ENCODE measurements at regions not wholly inside any gene's neighbourhood (a gene's known extent, or its start where the extent isn't known, plus 50 kb on each side); places are given as distances from the start of the nearest gene placed in this dataset.

GRCh38 chr7:91515961-91516360, 251.7 kb downstream of the FZD1 start:
- H3K9me3 ChIP-seq = no peaks in the 10 kb centered on the region
- no peaks in the 10 kb centered on the region for H3K27me3 ChIP-seq
- intact Hi-C loops (cut with DNase I; ENCODE audit: low total_unique reads) = no loop called here
- H3K36me3 ChIP-seq = no peaks in the 10 kb centered on the region
- no peaks in the 10 kb centered on the region for H3K4me1 ChIP-seq
- H3K4me3 ChIP-seq = no peak overlapping the region
- H3K27ac ChIP-seq = no peak overlapping the region
- DNase-seq = no peak
- no peak for TF ChIP-seq POLR2A (IDR thresholded peaks at IDR 0.05)

GRCh38 chr7:91517201-91517785, 253.1 kb downstream of the FZD1 start:
- Histone ChIP-seq H3K9me3 (no peaks in the 10 kb centered on the region), H3K27ac (no peak overlapping the region), H3K27me3 (no peaks in the 10 kb centered on the region), H3K36me3 (no peaks in the 10 kb centered on the region), H3K4me3 (no peak overlapping the region), H3K4me1 (no peaks in the 10 kb centered on the region)
- DNase-seq = no peak
- TF ChIP-seq, protein P1, sequence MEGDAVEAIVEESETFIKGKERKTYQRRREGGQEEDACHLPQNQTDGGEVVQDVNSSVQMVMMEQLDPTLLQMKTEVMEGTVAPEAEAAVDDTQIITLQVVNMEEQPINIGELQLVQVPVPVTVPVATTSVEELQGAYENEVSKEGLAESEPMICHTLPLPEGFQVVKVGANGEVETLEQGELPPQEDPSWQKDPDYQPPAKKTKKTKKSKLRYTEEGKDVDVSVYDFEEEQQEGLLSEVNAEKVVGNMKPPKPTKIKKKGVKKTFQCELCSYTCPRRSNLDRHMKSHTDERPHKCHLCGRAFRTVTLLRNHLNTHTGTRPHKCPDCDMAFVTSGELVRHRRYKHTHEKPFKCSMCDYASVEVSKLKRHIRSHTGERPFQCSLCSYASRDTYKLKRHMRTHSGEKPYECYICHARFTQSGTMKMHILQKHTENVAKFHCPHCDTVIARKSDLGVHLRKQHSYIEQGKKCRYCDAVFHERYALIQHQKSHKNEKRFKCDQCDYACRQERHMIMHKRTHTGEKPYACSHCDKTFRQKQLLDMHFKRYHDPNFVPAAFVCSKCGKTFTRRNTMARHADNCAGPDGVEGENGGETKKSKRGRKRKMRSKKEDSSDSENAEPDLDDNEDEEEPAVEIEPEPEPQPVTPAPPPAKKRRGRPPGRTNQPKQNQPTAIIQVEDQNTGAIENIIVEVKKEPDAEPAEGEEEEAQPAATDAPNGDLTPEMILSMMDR (IDR thresholded peaks at IDR 0.05) = no peak
- no peak for TF ChIP-seq POLR2A (IDR thresholded peaks at IDR 0.05)
- intact Hi-C loops (cut with DNase I; ENCODE audit: low total_unique reads) = no loop called here

DNA sequence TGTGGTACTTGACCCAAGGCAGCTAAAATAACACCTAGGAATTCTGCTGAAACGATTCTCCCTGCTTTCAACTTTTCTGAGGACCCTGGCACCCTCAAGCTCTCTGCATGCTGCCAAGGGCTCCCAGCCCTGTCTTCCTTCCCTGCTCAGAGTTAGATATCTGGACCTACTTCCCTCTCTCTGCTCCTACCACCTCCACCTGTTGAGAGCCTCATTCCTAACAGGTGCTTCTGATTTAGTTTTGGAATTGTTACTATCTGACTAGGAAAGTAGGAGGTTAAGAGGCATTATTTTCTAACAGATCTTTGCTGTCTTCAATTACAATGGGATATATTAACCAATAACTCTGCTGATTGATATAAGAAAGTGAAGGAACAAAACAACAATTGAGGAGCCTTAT, 253.8 kb downstream of the FZD1 start:
- Histone ChIP-seq H3K4me1 (no peaks in the 10 kb centered on the region), H3K4me3 (no peak overlapping the region), H3K36me3 (no peaks in the 10 kb centered on the region), H3K27ac (no peak overlapping the region), H3K27me3 (no peaks in the 10 kb centered on the region), H3K9me3 (no peaks in the 10 kb centered on the region)
- no peak for TF ChIP-seq POLR2A (IDR thresholded peaks at IDR 0.05)
- TF ChIP-seq, protein P1 (IDR thresholded peaks at IDR 0.05) = no peak
- intact Hi-C loops (cut with DNase I; ENCODE audit: low total_unique reads) = no loop called here
- no peak for DNase-seq

DNA sequence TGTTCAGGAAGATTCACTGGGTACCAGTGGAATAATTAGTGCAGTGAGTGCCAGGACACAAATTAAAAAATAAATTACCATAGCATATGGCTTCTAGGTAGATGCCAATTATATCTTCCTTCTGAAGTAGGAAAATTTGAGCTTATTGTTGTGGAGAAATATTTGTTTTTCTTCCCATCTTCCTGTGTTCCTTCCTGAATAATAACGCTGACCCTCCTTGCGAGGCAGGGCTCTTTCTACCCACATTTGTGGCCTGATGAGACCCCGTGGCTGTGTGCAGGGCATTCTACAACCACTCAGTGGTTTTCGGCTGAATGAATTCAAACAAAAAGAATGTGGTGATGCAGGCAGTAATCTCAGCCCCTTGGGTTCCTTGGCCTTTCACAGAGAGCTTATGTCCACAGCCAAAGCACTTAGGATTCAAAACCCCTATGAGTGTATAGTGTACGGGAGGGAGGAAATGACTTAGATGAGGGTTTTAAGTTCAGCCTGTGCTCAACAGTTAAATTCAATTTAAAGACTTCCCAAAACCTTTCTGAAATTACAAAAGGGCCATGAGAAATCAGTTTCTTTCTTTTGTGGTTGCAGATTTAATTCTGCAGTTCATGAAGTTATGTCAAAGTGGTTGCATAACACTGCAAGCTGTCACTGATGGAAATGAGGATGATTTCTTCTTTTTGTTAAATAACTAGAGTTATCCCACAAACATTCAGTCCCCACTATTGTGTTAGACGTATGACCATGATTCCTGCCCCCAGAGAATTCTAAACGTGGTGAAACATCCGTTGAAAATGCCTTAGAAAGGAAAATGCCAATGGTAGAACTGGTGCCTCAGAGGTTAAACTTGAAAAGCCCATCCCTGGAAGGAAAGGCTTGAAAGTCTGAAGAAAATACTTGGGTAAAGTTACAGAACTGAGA, 255.3 kb downstream of the FZD1 start:
- Histone ChIP-seq H3K36me3 (no peaks in the 10 kb centered on the region), H3K4me3 (no peak overlapping the region), H3K27ac (no peak overlapping the region), H3K4me1 (no peaks in the 10 kb centered on the region), H3K27me3 (no peaks in the 10 kb centered on the region), H3K9me3 (no peaks in the 10 kb centered on the region)
- no peak for DNase-seq
- TF ChIP-seq POLR2A (IDR thresholded peaks at IDR 0.05) = no peak
- TF ChIP-seq, protein P1 (IDR thresholded peaks at IDR 0.05) = no peak
- intact Hi-C loops (cut with DNase I; ENCODE audit: low total_unique reads) = no loop called here

DNA sequence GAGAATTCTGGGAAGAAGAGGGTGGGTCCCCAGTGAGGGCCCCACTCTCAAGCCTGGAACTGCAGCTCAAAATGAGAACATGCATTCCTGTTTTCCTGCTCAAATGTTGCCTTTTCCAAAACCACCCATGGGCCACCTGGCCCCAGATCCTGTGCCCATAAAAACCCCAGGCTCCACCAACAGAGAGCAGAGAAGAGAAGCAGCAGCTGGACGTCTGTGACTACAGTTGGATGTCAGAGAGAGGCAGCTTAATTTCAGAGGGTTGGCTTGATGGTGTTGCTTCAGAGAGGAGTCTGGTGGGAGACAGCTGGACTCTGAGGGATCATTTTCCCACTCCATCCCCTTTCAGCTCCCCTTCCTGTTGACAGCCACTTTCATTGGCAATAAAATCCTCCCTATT, 256.4 kb downstream of the FZD1 start:
- H3K36me3 ChIP-seq = no peaks in the 10 kb centered on the region
- H3K4me3 ChIP-seq = no peak overlapping the region
- no peak for DNase-seq
- intact Hi-C loops (cut with DNase I; ENCODE audit: low total_unique reads) = no loop called here
- no peaks in the 10 kb centered on the region for H3K27me3 ChIP-seq
- H3K9me3 ChIP-seq = no peaks in the 10 kb centered on the region
- H3K4me1 ChIP-seq = no peaks in the 10 kb centered on the region
- no peak for TF ChIP-seq POLR2A (IDR thresholded peaks at IDR 0.05)
- TF ChIP-seq, protein P1 (IDR thresholded peaks at IDR 0.05) = no peak
- no peak overlapping the region for H3K27ac ChIP-seq
